ENCODE measurements at regions not wholly inside any gene's neighbourhood (a gene's known extent, or its start where the extent isn't known, plus 50 kb on each side); places are given as distances from the start of the nearest gene placed in this dataset.

- Histone ChIP-seq H3K9me3 (ENCODE audit: control insufficient read depth, insufficient read depth, low read length) (no peaks in the 10 kb centered on the region), H3K9me2 (replicated peaks; ENCODE audit: control insufficient read depth, low read length) (no peaks in the 10 kb centered on the region), H3K4me2 (ENCODE audit: low read length) (peak overlapping the region; percentile 23), H3K27me3 (ENCODE audit: control insufficient read depth, low read length) (peaks cover 6% of the 10 kb centered on the region), H3F3A (ENCODE audit: control insufficient read depth, insufficient read depth) (no peaks in the 10 kb centered on the region), H3K27ac (ENCODE audit: low read depth, low read length) (no peak overlapping the region), H4K20me1 (ENCODE audit: control insufficient read depth, insufficient read depth, low read depth, low read length) (no peaks in the 10 kb centered on the region), H3K4me1 (ENCODE audit: control insufficient read depth, low read length) (peaks cover 9% of the 10 kb centered on the region), H3K36me3 (ENCODE audit: control insufficient read depth, low read length) (no peaks in the 10 kb centered on the region), H3K79me2 (ENCODE audit: control insufficient read depth, low read length) (no peaks in the 10 kb centered on the region), H3K4me3 (ENCODE audit: low read length) (no peak overlapping the region)
- TF ChIP-seq CTCF (IDR thresholded peaks at IDR 0.05; ENCODE audit: low read depth, low read length, poor library complexity, severe bottlenecking) (peak; percentile 82), EZH2phosphoT487 (IDR thresholded peaks at IDR 0.05; ENCODE audit: borderline replicate concordance, low read length) (no peak)
Measured at GRCh38 chr9:35553670-35554543, 51.2 kb upstream of the TESK1 start.

- H3K36me3 ChIP-seq (ENCODE audit: control insufficient read depth, low read length), result no peaks in the 10 kb centered on the region
- H3K79me2 ChIP-seq (ENCODE audit: control insufficient read depth, low read length), result no peaks in the 10 kb centered on the region
- H3K4me1 ChIP-seq (ENCODE audit: control insufficient read depth, low read length), result peaks cover 9% of the 10 kb centered on the region
- no peak overlapping the region for H3K4me2 ChIP-seq (ENCODE audit: low read length)
- no peaks in the 10 kb centered on the region for H4K20me1 ChIP-seq (ENCODE audit: control insufficient read depth, insufficient read depth, low read depth, low read length)
- H3K27ac ChIP-seq (ENCODE audit: low read depth, low read length), result no peak overlapping the region
- TF ChIP-seq CTCF (IDR thresholded peaks at IDR 0.05; ENCODE audit: low read depth, low read length, poor library complexity, severe bottlenecking) (no peak), EZH2phosphoT487 (IDR thresholded peaks at IDR 0.05; ENCODE audit: borderline replicate concordance, low read length) (no peak)
- H3K4me3 ChIP-seq (ENCODE audit: low read length), result no peak overlapping the region
- no peaks in the 10 kb centered on the region for H3K9me2 ChIP-seq (replicated peaks; ENCODE audit: control insufficient read depth, low read length)
- peaks cover 6% of the 10 kb centered on the region for H3K27me3 ChIP-seq (ENCODE audit: control insufficient read depth, low read length)
- no peaks in the 10 kb centered on the region for H3F3A ChIP-seq (ENCODE audit: control insufficient read depth, insufficient read depth)
- no peaks in the 10 kb centered on the region for H3K9me3 ChIP-seq (ENCODE audit: control insufficient read depth, insufficient read depth, low read length)
Measured at GRCh38 chr9:35555246-35555701, 49.8 kb upstream of the TESK1 start.

Measured in DOHH2 (cell line).